Pons (tissue), 1 donor: ENCODE measurements at regions not wholly inside any gene's neighbourhood (a gene's known extent, or its start where the extent isn't known, plus 50 kb on each side); places are given as distances from the start of the nearest gene placed in this dataset.
"Not testable (repeated sequence)": the region's sequence is repeated elsewhere in the genome, so short reads cannot be mapped to it uniquely, and the experiment has no call there.

ENCODE experiments used
- DNase-seq: peaks from one replicate; pipeline ENCODE4 v3.0.0-alpha.2; 2016; ENCODE audit warnings: low spot score

- DNase-seq, result peak; percentile 17
Observed at GRCh38 chr22:49525801-49526535, 301.7 kb downstream of the BRD1 start.

GRCh38 chr22:49525360-49525759 is 302.3 kb downstream of the BRD1 start:
- no peak for DNase-seq

GRCh38 chr22:49524362-49524761 is 303.3 kb downstream of the BRD1 start:
- DNase-seq, result peak; percentile 13

- DNase-seq, result no peak
Observed at GRCh38 chr22:49523374-49524008, 304.2 kb downstream of the BRD1 start.

GRCh38 chr22:49522582-49523373 is 304.9 kb downstream of the BRD1 start:
- DNase-seq, result no peak

GRCh38 chr22:49521787-49522224 is 305.9 kb downstream of the BRD1 start:
- DNase-seq, result peak; percentile 42

- DNase-seq, result no peak
Observed at GRCh38 chr22:49519117-49519737, 308.4 kb downstream of the BRD1 start.

GRCh38 chr22:49518436-49518970 is 309.2 kb downstream of the BRD1 start:
- no peak for DNase-seq

- DNase-seq, result no peak
Observed at GRCh38 chr22:49517667-49518185, 309.9 kb downstream of the BRD1 start.

GRCh38 chr22:49517211-49517610 is 310.5 kb downstream of the BRD1 start:
- no peak for DNase-seq

GRCh38 chr22:49515475-49515874 is 312.2 kb downstream of the BRD1 start:
- DNase-seq, result no peak

- DNase-seq, result no peak
Observed at GRCh38 chr22:49514641-49515040, 313.0 kb downstream of the BRD1 start.

- no peak for DNase-seq
Observed at GRCh38 chr22:49514211-49514610, 313.5 kb downstream of the BRD1 start.

- DNase-seq, result no peak
Observed at GRCh38 chr22:49513358-49513851, 314.3 kb downstream of the BRD1 start.

GRCh38 chr22:49512487-49513165 is 315.0 kb downstream of the BRD1 start:
- no peak for DNase-seq

- DNase-seq, result not testable (repeated sequence)
Observed at GRCh38 chr22:49511393-49512189, 316.1 kb downstream of the BRD1 start.

GRCh38 chr22:49510718-49511117 is 317.0 kb downstream of the BRD1 start:
- DNase-seq, result no peak

GRCh38 chr22:49509016-49509415 is 318.7 kb downstream of the BRD1 start:
- no peak for DNase-seq

- no peak for DNase-seq
Observed at GRCh38 chr22:49508561-49508960, 319.1 kb downstream of the BRD1 start.

GRCh38 chr22:49507607-49508292 is 319.9 kb downstream of the BRD1 start:
- DNase-seq, result no peak
